SK-N-MC (cell line): ENCODE measurements at regions not wholly inside any gene's neighbourhood (a gene's known extent, or its start where the extent isn't known, plus 50 kb on each side); places are given as distances from the start of the nearest gene placed in this dataset.

Experiments used
- DNase-seq: peaks from one replicate; pipeline ENCODE4 v3.0.0-alpha.2; 2011; ENCODE audit warnings: low read depth, low spot score
- H3K27ac ChIP-seq: fragments of 200-600 bp; sonication (generic); 2 replicates; pipeline ENCODE4 v1.5.1; 2016; ENCODE audit warnings: mixed run types
- H3K36me3 ChIP-seq: fragments of 200-600 bp; sonication (generic); 2 replicates; pipeline ENCODE4 v1.6.1; 2017; ENCODE audit warnings: antibody characterized with exemption, low read length, mixed read lengths; ENCODE audit not compliant: insufficient read depth
- H3K4me3 ChIP-seq: fragments of 200-600 bp; sonication (generic); 2 replicates; pipeline ENCODE4 v1.5.1; 2016
- H3K9ac ChIP-seq: fragments of 200-600 bp; sonication (generic); 2 replicates; pipeline ENCODE4 v1.8.0; 2017; ENCODE audit warnings: mixed run types, mixed read lengths; ENCODE audit not compliant: insufficient read length
- H3K9me3 ChIP-seq: fragments of 200-600 bp; sonication (generic); 2 replicates; pipeline ENCODE4 v1.6.1; 2017; ENCODE audit warnings: low read depth, mild to moderate bottlenecking, antibody characterized with exemption, low read length, moderate library complexity, mixed read lengths
- EZH2 ChIP-seq: fragments of 200-600 bp; sonication (generic); IDR thresholded peaks from one replicate; pipeline ENCODE4 v1.6.1; 2017; ENCODE audit warnings: antibody characterized with exemption
- FOXP2 ChIP-seq: optimal IDR thresholded peaks from 2 replicates; pipeline ENCODE3; 2011; ENCODE audit warnings: mild to moderate bottlenecking, moderate library complexity; ENCODE audit not compliant: insufficient read depth; ENCODE audit errors: extremely low read length, control extremely low read depth
- POLR2AphosphoS5 ChIP-seq: IDR thresholded peaks from 2 replicates; pipeline ENCODE4 v1.6.1; 2012; ENCODE audit warnings: mild to moderate bottlenecking, low read depth, low read length, borderline replicate concordance

- H3K27ac ChIP-seq: no peak overlapping the region
- no peaks in the 10 kb centered on the region for H3K36me3 ChIP-seq
- H3K4me3 ChIP-seq: no peak overlapping the region
- DNase-seq: no peak
- no peaks in the 10 kb centered on the region for H3K9me3 ChIP-seq
- H3K9ac ChIP-seq: no peak overlapping the region
- TF ChIP-seq POLR2AphosphoS5: no peak
- no peak for TF ChIP-seq EZH2
- TF ChIP-seq FOXP2: no peak
Measured at GRCh38 chr21:20259031-20259867, 739.0 kb upstream of the NCAM2 start.

GRCh38 chr21:20260124-20260523, 738.1 kb upstream of the NCAM2 start:
- TF ChIP-seq FOXP2 (no peak), EZH2 (no peak), POLR2AphosphoS5 (no peak)
- Histone ChIP-seq H3K4me3 (no peak overlapping the region), H3K27ac (no peak overlapping the region), H3K36me3 (no peaks in the 10 kb centered on the region), H3K9ac (no peak overlapping the region), H3K9me3 (no peaks in the 10 kb centered on the region)
- no peak for DNase-seq

- H3K9me3 ChIP-seq: no peaks in the 10 kb centered on the region
- no peaks in the 10 kb centered on the region for H3K36me3 ChIP-seq
- no peak overlapping the region for H3K4me3 ChIP-seq
- no peak overlapping the region for H3K27ac ChIP-seq
- TF ChIP-seq EZH2: no peak
- no peak for TF ChIP-seq POLR2AphosphoS5
- no peak for TF ChIP-seq FOXP2
- H3K9ac ChIP-seq: no peak overlapping the region
- DNase-seq: no peak
Measured at GRCh38 chr21:20261364-20261763, 736.8 kb upstream of the NCAM2 start.

GRCh38 chr21:20265707-20266440, 732.3 kb upstream of the NCAM2 start:
- Histone ChIP-seq H3K36me3 (no peaks in the 10 kb centered on the region), H3K9ac (no peak overlapping the region), H3K9me3 (no peaks in the 10 kb centered on the region), H3K4me3 (no peak overlapping the region), H3K27ac (no peak overlapping the region)
- no peak for TF ChIP-seq EZH2
- no peak for TF ChIP-seq POLR2AphosphoS5
- TF ChIP-seq FOXP2: no peak
- no peak for DNase-seq

- no peak for DNase-seq
- H3K4me3 ChIP-seq: no peak overlapping the region
- no peaks in the 10 kb centered on the region for H3K36me3 ChIP-seq
- TF ChIP-seq POLR2AphosphoS5 (no peak), FOXP2 (no peak), EZH2 (no peak)
- H3K9ac ChIP-seq: no peak overlapping the region
- no peak overlapping the region for H3K27ac ChIP-seq
- H3K9me3 ChIP-seq: no peaks in the 10 kb centered on the region
Measured at GRCh38 chr21:20266441-20266710, 731.8 kb upstream of the NCAM2 start.

- no peak for DNase-seq
- H3K36me3 ChIP-seq: no peaks in the 10 kb centered on the region
- no peak overlapping the region for H3K27ac ChIP-seq
- H3K9me3 ChIP-seq: no peaks in the 10 kb centered on the region
- TF ChIP-seq POLR2AphosphoS5 (no peak), FOXP2 (no peak), EZH2 (no peak)
- no peak overlapping the region for H3K4me3 ChIP-seq
- H3K9ac ChIP-seq: no peak overlapping the region
Measured at GRCh38 chr21:20270365-20271055, 727.7 kb upstream of the NCAM2 start.

- H3K27ac ChIP-seq: peak overlapping the region; percentile 78
- H3K9ac ChIP-seq: no peak overlapping the region
- DNase-seq: peak; percentile 82
- H3K4me3 ChIP-seq: peak overlapping the region; percentile 44
- H3K36me3 ChIP-seq: no peaks in the 10 kb centered on the region
- TF ChIP-seq EZH2: no peak
- no peak for TF ChIP-seq POLR2AphosphoS5
- no peak for TF ChIP-seq FOXP2
- no peaks in the 10 kb centered on the region for H3K9me3 ChIP-seq
Measured at GRCh38 chr21:20272791-20273362, 725.3 kb upstream of the NCAM2 start.

- no peak for TF ChIP-seq EZH2
- no peak for TF ChIP-seq POLR2AphosphoS5
- no peak for TF ChIP-seq FOXP2
- no peak for DNase-seq
- H3K9ac ChIP-seq: no peak overlapping the region
- H3K27ac ChIP-seq: no peak overlapping the region
- H3K9me3 ChIP-seq: no peaks in the 10 kb centered on the region
- no peak overlapping the region for H3K4me3 ChIP-seq
- no peaks in the 10 kb centered on the region for H3K36me3 ChIP-seq
Measured at GRCh38 chr21:20276377-20276776, 721.8 kb upstream of the NCAM2 start.
